T-helper 2 cell treated with Interferon-gamma antibody and Interleukin-4, amounts not matched to agents 5 μg/mL and 100 μg/mL, for 36 hours (primary cell): ENCODE measurements at regions not wholly inside any gene's neighbourhood (a gene's known extent, or its start where the extent isn't known, plus 50 kb on each side); places are given as distances from the start of the nearest gene placed in this dataset.
"Not testable (repeated sequence)": the region's sequence is repeated elsewhere in the genome, so short reads cannot be mapped to it uniquely, and the experiment has no call there.

Experiments
- DNase-seq: peaks from one replicate; pipeline ENCODE4 v3.0.0; 2021; ENCODE audit warnings: low spot score
- H3K27ac Mint-ChIP-seq: one replicate; pipeline ENCODE4 v1.8.0; 2021; ENCODE audit warnings: mild to moderate bottlenecking, mixed read lengths
- H3K27me3 Mint-ChIP-seq: one replicate; pipeline ENCODE4 v1.8.0; 2021; ENCODE audit warnings: low read depth, mixed read lengths
- H3K36me3 Mint-ChIP-seq: one replicate; pipeline ENCODE4 v1.8.0; 2021; ENCODE audit warnings: low read depth, mixed read lengths
- H3K4me1 Mint-ChIP-seq: one replicate; pipeline ENCODE4 v1.8.0; 2021; ENCODE audit warnings: low read depth, mixed read lengths
- H3K4me3 Mint-ChIP-seq: one replicate; pipeline ENCODE4 v1.8.0; 2022; ENCODE audit warnings: mild to moderate bottlenecking, moderate library complexity, mixed read lengths
- H3K9me3 Mint-ChIP-seq: one replicate; pipeline ENCODE4 v1.8.0; 2021; ENCODE audit warnings: mixed read lengths

DNA sequence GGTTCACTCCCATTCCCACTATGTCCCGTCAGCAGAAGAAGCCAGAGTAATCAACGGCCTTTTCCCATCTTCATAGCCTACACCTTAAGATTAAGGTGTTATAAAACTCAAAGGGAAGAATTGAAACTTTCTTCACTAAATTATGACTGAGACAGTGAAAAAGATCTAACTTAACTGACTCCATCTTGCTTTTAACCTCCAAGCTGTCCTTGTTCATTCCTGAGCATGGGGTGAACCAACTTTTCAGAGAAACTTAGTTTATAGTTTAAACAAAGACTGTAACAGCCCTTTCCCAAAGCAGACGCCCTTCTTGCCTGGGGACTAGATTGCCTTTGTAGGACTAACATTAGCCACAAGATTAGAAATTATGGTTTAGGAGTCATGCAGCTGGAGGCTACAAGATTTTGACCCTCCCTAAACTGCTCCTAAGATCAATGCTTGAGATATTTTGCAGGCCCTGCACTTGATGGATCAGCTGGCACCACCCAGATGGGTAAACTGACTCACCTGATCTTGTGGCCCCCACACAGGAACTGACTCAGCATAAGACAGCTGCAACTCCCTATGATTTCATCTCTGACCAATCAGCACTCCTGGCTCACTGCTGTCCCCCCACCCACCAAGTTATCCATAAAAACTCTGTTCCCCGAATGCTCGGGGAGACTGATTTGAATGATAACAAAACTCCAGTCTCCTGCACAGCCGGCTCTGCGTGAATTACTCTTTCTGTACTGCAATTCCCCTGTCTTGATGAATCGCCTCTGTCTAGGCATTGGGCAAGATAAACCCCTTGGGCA is 587.6 kb downstream of the NTRK3 start:
- H3K27me3 Mint-ChIP-seq, H3K4me1 Mint-ChIP-seq: not testable (repeated sequence)
- H3K9me3 Mint-ChIP-seq: peaks cover 33% of the 10 kb centered on the region

GRCh38 chr15:87667643-87668042 is 588.9 kb downstream of the NTRK3 start:
- peaks cover 35% of the 10 kb centered on the region for H3K9me3 Mint-ChIP-seq
- H3K27me3 Mint-ChIP-seq: no peaks in the 10 kb centered on the region
- no peaks in the 10 kb centered on the region for H3K4me1 Mint-ChIP-seq
- no peaks in the 10 kb centered on the region for H3K36me3 Mint-ChIP-seq
- H3K27ac Mint-ChIP-seq: no peak overlapping the region
- DNase-seq: no peak
- no peak overlapping the region for H3K4me3 Mint-ChIP-seq

More for the DNA sequence above, 587.6 kb downstream of the NTRK3 start:
- not testable (repeated sequence) for DNase-seq, H3K36me3 Mint-ChIP-seq, H3K27ac Mint-ChIP-seq, H3K4me3 Mint-ChIP-seq

DNA sequence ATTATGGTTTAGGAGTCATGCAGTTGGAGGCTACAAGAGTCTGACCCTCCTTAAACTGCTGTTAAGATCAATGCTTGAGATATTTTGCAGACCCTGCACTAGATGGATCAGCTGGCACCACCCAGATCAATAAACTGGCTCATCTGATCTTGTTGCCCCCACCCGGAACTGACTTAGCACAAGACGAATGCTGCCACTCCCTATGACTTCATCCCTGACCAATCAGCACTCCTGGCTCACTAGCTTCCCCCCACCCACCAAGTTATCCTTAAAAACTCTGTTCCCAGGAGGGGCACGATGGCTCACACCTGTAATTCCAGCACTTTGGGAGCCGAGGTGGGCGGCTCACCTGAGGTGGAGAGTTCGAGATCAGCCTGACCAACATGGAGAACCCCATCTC is 594.0 kb downstream of the NTRK3 start:
- no peak overlapping the region for H3K4me3 Mint-ChIP-seq

DNA sequence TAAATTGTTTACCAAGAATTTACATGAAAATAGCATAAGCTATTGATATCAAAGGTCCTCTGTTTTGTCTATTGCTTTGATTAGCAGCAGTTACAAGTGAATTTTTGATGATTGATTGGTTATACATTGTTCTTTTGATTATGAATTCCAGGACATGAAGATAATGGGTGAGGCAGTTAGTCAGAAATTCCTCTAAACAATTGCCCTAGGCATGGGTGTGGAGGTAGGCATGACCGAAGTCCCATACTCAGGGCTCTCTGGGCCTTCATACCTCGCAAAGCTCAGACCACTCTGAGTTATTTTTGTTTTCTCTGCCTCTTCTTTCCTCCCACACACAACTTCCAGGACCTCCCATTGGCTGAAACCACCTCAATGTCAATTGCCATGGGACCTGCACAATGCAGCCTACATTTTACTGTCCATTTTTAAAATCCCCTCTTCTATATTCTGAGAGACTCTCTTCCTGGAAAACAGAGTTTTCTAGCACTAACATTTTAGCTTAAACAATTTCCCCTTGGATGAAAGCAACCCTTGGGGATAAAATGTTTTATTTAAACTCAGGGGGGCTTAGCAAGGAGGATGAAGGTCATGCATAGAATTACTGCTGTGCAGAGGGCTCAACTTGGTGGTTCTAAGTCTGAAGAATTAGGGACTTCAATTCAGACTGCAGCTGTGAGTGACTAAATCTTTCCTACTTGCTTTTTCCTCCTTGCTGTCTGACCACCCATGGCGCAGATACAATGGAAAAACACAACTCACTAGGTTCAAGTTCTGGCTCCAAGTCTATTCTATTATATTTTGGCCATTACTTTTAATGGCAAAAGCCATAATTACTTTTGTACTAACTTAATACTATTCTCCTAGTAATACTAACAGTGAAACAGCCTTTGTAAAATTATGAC is 594.8 kb downstream of the NTRK3 start:
- Mint-ChIP-seq H3K27ac (no peak overlapping the region), H3K27me3 (no peaks in the 10 kb centered on the region), H3K4me3 (no peak overlapping the region), H3K4me1 (no peaks in the 10 kb centered on the region), H3K36me3 (no peaks in the 10 kb centered on the region), H3K9me3 (peaks cover 17% of the 10 kb centered on the region)
- DNase-seq: no peak

More for the DNA sequence above, 594.0 kb downstream of the NTRK3 start:
- H3K9me3 Mint-ChIP-seq: peaks cover 17% of the 10 kb centered on the region
- no peaks in the 10 kb centered on the region for H3K36me3 Mint-ChIP-seq
- no peak overlapping the region for H3K27ac Mint-ChIP-seq
- DNase-seq: no peak
- no peaks in the 10 kb centered on the region for H3K4me1 Mint-ChIP-seq
- H3K27me3 Mint-ChIP-seq: no peaks in the 10 kb centered on the region

GRCh38 chr15:87660251-87661129 is 596.0 kb downstream of the NTRK3 start:
- Mint-ChIP-seq H3K27ac (no peak overlapping the region), H3K36me3 (no peaks in the 10 kb centered on the region), H3K4me1 (no peaks in the 10 kb centered on the region), H3K27me3 (no peaks in the 10 kb centered on the region), H3K4me3 (no peak overlapping the region), H3K9me3 (peaks cover 13% of the 10 kb centered on the region)
- DNase-seq: no peak

- no peaks in the 10 kb centered on the region for H3K36me3 Mint-ChIP-seq
- H3K4me1 Mint-ChIP-seq: no peaks in the 10 kb centered on the region
- peaks cover 4% of the 10 kb centered on the region for H3K9me3 Mint-ChIP-seq
- no peaks in the 10 kb centered on the region for H3K27me3 Mint-ChIP-seq
- H3K4me3 Mint-ChIP-seq: no peak overlapping the region
- no peak overlapping the region for H3K27ac Mint-ChIP-seq
- no peak for DNase-seq
Observed at GRCh38 chr15:87656372-87656771, 600.2 kb downstream of the NTRK3 start.

GRCh38 chr15:87653646-87654045 is 602.9 kb downstream of the NTRK3 start:
- no peaks in the 10 kb centered on the region for H3K27me3 Mint-ChIP-seq
- no peak overlapping the region for H3K27ac Mint-ChIP-seq
- no peak for DNase-seq
- no peak overlapping the region for H3K4me3 Mint-ChIP-seq
- H3K4me1 Mint-ChIP-seq: no peaks in the 10 kb centered on the region
- H3K36me3 Mint-ChIP-seq: no peaks in the 10 kb centered on the region
- H3K9me3 Mint-ChIP-seq: no peaks in the 10 kb centered on the region

- Mint-ChIP-seq H3K27ac (no peak overlapping the region), H3K27me3 (no peaks in the 10 kb centered on the region), H3K36me3 (no peaks in the 10 kb centered on the region), H3K4me3 (no peak overlapping the region), H3K4me1 (no peaks in the 10 kb centered on the region), H3K9me3 (no peaks in the 10 kb centered on the region)
- DNase-seq: no peak
Observed at GRCh38 chr15:87649175-87649574, 607.4 kb downstream of the NTRK3 start.

DNA sequence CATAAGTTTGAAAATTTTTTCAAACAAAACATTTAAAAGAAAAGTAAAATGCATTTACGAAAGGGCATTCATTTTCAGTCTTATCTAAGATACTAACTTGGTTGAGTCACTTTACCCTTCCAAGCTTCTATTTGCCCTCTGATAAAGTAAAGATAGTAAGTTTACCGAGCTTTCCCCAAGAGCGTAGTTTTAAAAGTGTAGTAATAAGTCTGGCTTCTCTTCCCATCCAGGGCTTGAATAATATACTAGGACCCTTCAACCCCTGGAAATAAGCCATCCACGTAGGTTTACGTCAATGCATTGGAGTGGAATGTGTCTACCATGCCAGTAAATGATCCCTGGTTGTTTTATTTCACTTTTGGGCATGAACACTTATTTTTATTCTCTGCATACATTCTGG is 608.3 kb downstream of the NTRK3 start:
- no peak overlapping the region for H3K27ac Mint-ChIP-seq
- no peaks in the 10 kb centered on the region for H3K36me3 Mint-ChIP-seq
- no peak overlapping the region for H3K4me3 Mint-ChIP-seq
- no peak for DNase-seq
- no peaks in the 10 kb centered on the region for H3K9me3 Mint-ChIP-seq
- no peaks in the 10 kb centered on the region for H3K4me1 Mint-ChIP-seq
- H3K27me3 Mint-ChIP-seq: no peaks in the 10 kb centered on the region

- H3K9me3 Mint-ChIP-seq: no peaks in the 10 kb centered on the region
- no peak overlapping the region for H3K4me3 Mint-ChIP-seq
- no peaks in the 10 kb centered on the region for H3K36me3 Mint-ChIP-seq
- no peak overlapping the region for H3K27ac Mint-ChIP-seq
- H3K27me3 Mint-ChIP-seq: no peaks in the 10 kb centered on the region
- DNase-seq: no peak
- peaks cover 3% of the 10 kb centered on the region for H3K4me1 Mint-ChIP-seq
Observed at GRCh38 chr15:87645723-87646122, 610.8 kb downstream of the NTRK3 start.

GRCh38 chr15:87642997-87643396 is 613.5 kb downstream of the NTRK3 start:
- not testable (repeated sequence) for H3K4me3 Mint-ChIP-seq, H3K27me3 Mint-ChIP-seq, H3K9me3 Mint-ChIP-seq, H3K4me1 Mint-ChIP-seq, H3K36me3 Mint-ChIP-seq, DNase-seq, H3K27ac Mint-ChIP-seq

DNA sequence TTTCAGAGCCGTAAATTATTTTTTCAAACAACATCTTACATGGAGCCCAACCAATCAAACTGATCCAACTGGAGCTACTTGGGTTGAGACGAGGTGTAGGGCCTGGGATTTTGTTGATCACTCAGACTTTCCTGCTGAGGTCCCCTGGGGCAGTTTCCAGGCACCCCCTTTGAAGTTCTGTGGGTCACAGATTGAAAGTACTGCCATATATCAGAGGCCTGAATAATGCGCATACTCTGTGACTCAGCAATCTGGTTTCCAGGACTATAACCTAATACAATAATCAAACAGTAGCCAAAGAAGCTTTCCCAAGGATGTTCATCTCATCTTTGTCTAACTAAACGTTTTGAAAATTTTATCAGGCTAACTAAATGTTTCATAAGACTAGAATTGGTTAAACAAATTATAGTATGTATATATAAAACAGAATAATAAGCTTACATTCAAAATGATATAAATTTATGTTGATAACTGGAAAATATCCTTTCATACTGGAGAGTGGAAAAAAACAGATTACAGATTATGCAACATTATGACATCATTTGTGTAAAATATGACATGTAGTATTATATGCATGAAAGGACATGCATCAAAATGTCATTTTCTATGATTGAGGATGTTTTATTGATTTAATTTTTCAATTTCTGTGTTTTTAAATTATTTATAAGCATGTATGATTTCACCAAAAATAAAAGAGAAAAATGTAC is 617.1 kb downstream of the NTRK3 start:
- DNase-seq: no peak
- Mint-ChIP-seq H3K36me3 (no peaks in the 10 kb centered on the region), H3K4me3 (no peak overlapping the region), H3K4me1 (peaks cover 3% of the 10 kb centered on the region), H3K27me3 (peaks cover 2% of the 10 kb centered on the region), H3K9me3 (no peaks in the 10 kb centered on the region), H3K27ac (no peak overlapping the region)

- Mint-ChIP-seq H3K27ac (no peak overlapping the region), H3K27me3 (peaks cover 2% of the 10 kb centered on the region), H3K9me3 (no peaks in the 10 kb centered on the region), H3K4me1 (peaks cover 3% of the 10 kb centered on the region), H3K36me3 (no peaks in the 10 kb centered on the region), H3K4me3 (no peak overlapping the region)
- DNase-seq: no peak
Observed at GRCh38 chr15:87638554-87639083, 617.9 kb downstream of the NTRK3 start.
